ENCODE measurements at regions not wholly inside any gene's neighbourhood (a gene's known extent, or its start where the extent isn't known, plus 50 kb on each side); places are given as distances from the start of the nearest gene placed in this dataset.
A peak's percentile ranks its signal among the peaks of the same experiment; 100 is the strongest.

DNA sequence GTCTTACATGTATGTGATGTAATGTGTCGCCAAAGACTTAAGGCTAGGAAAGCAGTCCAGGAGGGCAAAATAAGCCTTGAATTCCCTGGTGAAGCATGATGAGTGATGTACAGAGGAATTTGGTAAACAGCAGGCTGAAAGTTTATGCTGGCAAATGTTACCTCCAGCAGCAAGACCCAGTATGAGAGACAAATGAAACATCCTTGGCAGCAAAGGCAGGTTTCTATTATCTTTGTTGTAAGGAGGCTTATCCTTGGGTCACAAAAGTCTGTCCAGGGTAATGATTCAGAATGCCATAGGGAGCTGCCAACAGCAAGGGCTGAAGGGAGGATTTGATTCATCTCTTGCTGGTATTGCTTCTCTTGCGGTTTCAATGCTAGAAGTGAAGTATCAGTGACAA lies 75.9 kb upstream of the HTR4 start:
- Histone ChIP-seq H3K36me3 (no peaks in the 10 kb centered on the region), H3K4me3 (no peak overlapping the region), H3K27ac (no peak overlapping the region), H3K27me3 (no peaks in the 10 kb centered on the region), H3K4me1 (peaks cover 0 to 10% of the 10 kb centered on the region in 2 donors), H3K9me3 (no peaks in the 10 kb centered on the region)
- intact Hi-C loops (cut with DNase I) = loop anchor here in 1 of 2 donors (10.0 kb wide), 3 partner anchors 285 to 385 kb away; no protein-coding TSS in a partner anchor
- TF ChIP-seq, protein P1, sequence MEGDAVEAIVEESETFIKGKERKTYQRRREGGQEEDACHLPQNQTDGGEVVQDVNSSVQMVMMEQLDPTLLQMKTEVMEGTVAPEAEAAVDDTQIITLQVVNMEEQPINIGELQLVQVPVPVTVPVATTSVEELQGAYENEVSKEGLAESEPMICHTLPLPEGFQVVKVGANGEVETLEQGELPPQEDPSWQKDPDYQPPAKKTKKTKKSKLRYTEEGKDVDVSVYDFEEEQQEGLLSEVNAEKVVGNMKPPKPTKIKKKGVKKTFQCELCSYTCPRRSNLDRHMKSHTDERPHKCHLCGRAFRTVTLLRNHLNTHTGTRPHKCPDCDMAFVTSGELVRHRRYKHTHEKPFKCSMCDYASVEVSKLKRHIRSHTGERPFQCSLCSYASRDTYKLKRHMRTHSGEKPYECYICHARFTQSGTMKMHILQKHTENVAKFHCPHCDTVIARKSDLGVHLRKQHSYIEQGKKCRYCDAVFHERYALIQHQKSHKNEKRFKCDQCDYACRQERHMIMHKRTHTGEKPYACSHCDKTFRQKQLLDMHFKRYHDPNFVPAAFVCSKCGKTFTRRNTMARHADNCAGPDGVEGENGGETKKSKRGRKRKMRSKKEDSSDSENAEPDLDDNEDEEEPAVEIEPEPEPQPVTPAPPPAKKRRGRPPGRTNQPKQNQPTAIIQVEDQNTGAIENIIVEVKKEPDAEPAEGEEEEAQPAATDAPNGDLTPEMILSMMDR (IDR thresholded peaks at IDR 0.05) = no peak
- DNase-seq (no peak), ATAC-seq (no peak)

DNA sequence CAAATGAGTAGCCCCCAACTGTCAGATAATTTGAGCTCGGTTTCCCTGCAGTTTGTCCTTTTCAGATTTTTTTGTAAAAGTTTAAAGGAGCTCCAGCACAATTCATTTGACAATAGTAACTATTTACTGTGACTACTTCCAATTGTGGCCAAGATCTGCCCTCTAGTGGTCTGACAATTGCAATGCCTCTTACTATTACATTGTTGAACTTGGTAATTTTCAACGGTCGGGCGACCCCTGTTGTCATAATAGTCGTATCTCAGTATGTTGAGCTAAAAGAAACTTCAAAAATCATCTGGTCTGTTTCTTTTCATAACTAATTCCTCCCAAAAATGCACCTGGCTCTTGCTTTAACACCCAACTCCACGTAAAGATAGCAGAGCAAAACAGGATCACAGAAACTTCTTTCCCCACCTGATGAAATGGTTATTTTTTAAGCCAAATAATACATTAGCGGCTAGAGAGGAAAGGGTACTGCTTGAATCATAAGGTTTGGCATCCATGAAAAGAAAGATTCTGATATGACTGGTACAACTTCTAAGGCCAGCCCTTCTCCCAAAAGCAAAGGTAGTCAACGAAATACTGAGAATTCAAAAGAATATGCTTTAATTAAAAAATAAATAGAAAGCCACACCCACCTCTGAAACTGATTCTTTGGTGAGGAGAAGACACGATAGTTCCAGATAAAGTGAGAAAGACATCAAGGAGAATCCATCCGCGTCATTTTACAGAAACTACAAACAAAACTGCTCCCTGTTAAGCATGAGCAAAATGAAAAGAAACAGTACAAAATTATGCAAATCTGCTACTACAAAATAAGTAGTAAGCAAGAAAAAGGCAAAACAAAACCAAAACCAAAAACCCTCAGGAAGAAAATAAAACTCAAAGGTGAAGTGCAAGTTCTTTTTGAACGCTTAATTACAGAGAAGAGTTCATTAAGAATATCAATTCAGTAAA lies 76.9 kb upstream of the HTR4 start:
- no peaks in the 10 kb centered on the region for H3K36me3 ChIP-seq
- no peak overlapping the region for H3K27ac ChIP-seq
- no peaks in the 10 kb centered on the region for H3K27me3 ChIP-seq
- no peaks in the 10 kb centered on the region for H3K9me3 ChIP-seq
- no peak overlapping the region for H3K4me3 ChIP-seq
- intact Hi-C loops (cut with DNase I) = loop anchor here in 1 of 2 donors (10.0 kb wide), 3 partner anchors 286 to 384 kb away; no protein-coding TSS in a partner anchor
- TF ChIP-seq, protein P1 (IDR thresholded peaks at IDR 0.05) = peak; percentile 85 to 92
- ATAC-seq (peak; percentile 93), DNase-seq (peak in 3 of 4 donors; percentile 64 to 93 (median 84))
- peaks cover 0 to 10% of the 10 kb centered on the region in 2 donors for H3K4me1 ChIP-seq

DNA sequence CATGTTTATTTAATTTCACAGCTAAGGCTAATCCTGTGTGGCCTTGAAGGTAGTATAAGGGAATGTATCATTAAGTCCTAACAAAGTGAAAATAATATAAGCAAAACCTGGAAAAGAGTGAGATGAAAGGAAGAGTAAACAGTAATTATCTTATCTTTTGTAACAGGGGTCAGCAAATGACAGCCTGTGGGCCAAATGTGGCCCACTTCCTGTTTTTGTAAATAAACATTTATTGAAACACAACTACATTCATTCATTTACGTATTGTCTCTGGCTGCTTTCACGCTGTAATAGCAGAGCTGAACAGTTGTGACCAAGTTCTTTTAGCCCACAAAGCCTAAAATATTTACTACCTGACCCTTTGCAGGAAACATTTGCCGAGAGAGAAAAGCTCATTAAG lies 78.4 kb upstream of the HTR4 start:
- Histone ChIP-seq H3K9me3 (no peaks in the 10 kb centered on the region), H3K27me3 (no peaks in the 10 kb centered on the region), H3K4me1 (peaks cover 0 to 10% of the 10 kb centered on the region in 2 donors), H3K4me3 (no peak overlapping the region), H3K27ac (no peak overlapping the region), H3K36me3 (no peaks in the 10 kb centered on the region)
- TF ChIP-seq, protein P1 (IDR thresholded peaks at IDR 0.05) = no peak
- DNase-seq = no peak
- ATAC-seq = no peak
- intact Hi-C loops (cut with DNase I) = loop anchor here in 1 of 2 donors (10.0 kb wide), 3 partner anchors 288 to 382 kb away; no protein-coding TSS in a partner anchor

DNA sequence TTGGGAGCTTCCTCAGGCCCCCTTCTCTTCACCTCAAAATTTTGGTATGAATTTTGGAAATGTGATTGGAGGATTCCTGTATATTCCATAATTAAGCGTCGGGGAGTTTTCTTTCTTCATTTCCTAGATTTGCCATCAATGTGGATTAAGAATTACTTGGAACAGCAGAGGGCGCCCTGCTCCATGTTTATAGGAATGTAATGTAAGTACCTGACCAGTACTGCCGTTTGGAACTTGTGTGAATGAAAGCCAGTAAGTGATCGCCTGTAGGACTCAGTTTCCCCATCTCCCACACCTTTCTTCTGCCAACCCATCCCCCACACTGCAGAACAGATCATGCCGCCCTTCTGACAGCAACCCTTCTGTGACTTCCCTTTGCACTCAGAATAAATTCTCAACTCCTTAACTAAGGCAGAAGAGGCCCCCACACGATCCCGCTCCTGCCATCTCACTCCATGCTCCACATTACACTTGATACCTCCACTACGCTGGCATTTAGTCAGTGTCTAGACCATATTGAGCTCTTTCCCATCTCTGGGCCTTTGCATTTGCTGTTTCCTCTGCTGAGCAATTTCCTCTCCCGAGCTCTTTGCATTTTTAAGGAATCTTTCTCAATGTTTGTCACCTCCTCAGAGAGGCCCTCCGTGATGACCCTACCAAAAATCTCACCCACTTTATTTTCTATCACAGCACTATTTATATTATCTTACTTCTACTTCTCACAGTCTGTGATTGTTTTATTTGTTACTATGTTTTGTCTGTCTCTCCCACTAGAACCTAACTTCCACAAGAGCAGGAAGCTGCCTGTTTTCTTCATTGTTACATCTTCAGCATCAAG lies 79.5 kb upstream of the HTR4 start:
- TF ChIP-seq, protein P1 (IDR thresholded peaks at IDR 0.05) = peak; percentile 58 to 60
- H3K27ac ChIP-seq = no peak overlapping the region
- intact Hi-C loops (cut with DNase I) = loop anchor here in 1 of 2 donors (10.0 kb wide), 3 partner anchors 289 to 381 kb away; no protein-coding TSS in a partner anchor
- peak in 3 of 4 donors; percentile 69 to 87 (median 71) for DNase-seq
- H3K9me3 ChIP-seq = no peaks in the 10 kb centered on the region
- ATAC-seq = peak; percentile 76
- H3K36me3 ChIP-seq = no peaks in the 10 kb centered on the region
- H3K27me3 ChIP-seq = no peaks in the 10 kb centered on the region
- peaks cover 0 to 10% of the 10 kb centered on the region in 2 donors for H3K4me1 ChIP-seq
- H3K4me3 ChIP-seq = no peak overlapping the region
